Kidney tubule cell (primary cell): ENCODE measurements at regions not wholly inside any gene's neighbourhood (a gene's known extent, or its start where the extent isn't known, plus 50 kb on each side); places are given as distances from the start of the nearest gene placed in this dataset.
A peak's percentile ranks its signal among the peaks of the same experiment; 100 is the strongest.

Experiments used
- DNase-seq: peaks from one replicate; pipeline ENCODE4 v3.0.0-alpha.2; 2018; ENCODE audit warnings: low spot score

GRCh38 chr4:13316354-13316753 is 167.8 kb downstream of the RAB28 start:
- no peak for DNase-seq

DNA sequence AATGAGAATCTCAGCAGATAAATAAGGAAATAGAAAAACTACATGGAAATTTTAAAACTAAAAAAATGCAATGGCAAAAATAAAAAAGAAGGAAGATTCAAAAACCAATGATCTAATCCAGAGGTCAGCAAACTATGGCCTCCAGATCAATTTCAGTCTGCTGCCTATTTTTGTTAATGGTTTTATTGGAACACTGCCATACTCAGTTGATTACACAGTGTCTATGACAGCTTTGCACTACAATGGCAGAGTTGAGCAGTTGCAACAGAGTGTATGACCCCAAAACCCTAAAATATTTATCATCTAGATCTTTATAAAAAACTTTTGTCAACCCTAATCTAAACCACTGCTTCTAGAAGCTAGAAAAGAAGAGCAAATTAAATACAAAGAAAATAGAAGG is 170.3 kb downstream of the RAB28 start:
- no peak for DNase-seq

- no peak for DNase-seq
These were observed 171.9 kb downstream of the RAB28 start for GRCh38 chr4:13312264-13312663.

DNA sequence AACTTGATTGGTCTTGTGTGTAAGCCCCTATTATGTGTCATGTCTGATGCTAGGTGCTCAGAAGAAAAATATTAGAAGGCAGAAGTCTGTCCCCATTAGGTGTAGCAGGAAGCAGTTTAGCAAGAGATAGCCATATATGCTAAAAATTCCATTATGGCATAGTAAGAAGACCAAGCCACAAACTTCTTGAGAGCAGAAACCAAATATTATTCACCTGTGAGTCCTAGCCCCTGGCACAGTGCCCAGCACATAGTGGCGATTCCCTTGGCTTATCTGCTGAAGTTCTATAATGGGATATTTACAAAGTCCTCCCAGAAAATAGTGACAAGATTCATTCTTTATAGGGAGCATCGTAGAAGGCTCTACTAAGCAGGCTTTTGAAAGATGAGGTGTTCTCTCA is 174.4 kb downstream of the RAB28 start:
- DNase-seq = peak; percentile 46

DNA sequence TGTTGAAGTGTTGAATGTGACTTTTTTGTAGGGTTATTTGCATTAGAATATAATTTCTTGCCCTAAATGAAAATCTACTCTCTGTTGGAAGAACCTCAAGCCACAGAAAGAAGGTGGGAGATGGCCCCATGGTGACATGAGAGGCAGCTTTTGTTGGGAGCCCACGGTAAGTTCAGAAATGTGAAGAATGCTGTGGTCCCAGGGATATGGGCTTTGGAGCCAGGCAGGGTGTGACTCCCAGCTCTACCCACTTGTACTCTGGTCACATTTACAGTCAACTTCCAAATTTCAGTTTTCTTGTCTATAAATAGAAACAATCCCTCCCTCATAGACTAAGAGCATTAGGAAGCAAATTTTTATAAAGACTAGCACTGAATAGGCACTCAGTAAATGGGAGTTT is 177.8 kb downstream of the RAB28 start:
- no peak for DNase-seq

- DNase-seq = no peak
These were observed 181.3 kb downstream of the RAB28 start for GRCh38 chr4:13302876-13303275.

GRCh38 chr4:13299343-13299742 is 184.8 kb downstream of the RAB28 start:
- DNase-seq = no peak

DNA sequence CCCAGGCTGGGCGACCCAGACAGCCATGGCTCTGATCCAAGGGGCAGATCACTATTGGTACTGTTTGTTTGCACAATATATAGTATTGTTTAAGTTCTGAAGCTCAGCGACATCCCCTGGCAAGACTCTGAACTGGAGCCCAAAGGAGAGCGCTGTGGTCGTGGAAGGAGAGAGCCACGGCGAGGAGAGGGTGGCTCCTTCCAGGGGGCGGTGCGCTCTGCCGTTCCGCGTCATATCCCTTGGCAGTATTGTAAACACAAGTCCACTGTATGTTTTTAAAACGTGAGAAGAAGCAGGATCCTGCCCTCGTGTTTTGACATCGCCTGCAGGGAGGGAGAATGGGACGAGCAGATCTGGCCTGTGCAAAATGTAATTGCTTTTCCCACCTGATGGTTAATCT is 185.5 kb downstream of the RAB28 start:
- peak; percentile 35 for DNase-seq

DNA sequence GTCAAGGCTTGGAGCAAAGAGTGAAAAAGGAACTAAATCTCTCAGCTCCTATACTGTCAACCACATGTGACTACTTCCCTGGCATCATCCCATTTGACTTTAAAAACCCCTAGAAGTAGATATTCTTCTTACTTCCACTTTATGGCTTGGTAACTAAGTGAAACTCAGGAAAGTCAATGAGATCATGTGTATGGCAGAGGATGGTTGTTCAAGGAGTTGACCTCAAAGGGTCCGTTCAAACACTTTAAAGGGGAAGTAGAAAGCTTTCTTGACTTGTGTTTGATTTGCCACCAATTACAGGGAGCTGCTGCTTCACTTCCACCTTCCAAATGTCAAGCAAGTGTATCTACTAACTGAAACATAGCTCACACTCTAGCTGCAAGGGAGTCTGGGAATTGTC is 187.2 kb downstream of the RAB28 start:
- DNase-seq = no peak

DNA sequence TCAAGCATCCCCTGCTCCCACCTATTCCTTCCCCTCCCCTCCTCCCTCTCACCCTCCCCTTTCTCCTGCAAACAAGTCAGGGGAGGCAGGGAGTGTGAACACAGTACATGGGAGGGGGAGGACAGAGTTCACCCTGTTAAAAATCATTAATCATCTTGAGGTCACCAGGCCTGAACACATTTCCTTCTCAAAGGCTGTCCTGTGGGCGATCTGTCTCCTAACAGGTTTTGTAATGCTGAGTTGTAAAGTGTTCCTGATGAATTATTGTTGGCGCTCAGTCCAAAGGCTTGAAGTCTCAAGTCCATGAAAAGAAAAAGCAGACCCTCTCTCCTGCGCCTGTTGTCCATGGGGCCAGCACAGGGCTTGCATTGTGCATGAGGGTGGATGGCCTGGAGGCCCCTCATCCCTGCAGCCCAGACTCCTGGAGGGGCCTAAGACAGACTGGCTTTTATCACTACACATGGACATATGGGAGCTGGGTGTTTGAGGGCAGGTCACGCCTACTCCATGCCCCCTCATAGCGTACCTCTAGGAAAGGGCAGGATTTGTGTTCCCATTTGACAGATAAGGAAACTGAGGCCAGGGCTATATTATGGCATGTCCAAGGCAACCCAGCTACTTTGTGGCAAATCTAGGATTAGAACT is 189.1 kb downstream of the RAB28 start:
- peak; percentile 30 for DNase-seq

- DNase-seq = no peak
These were observed 191.8 kb downstream of the RAB28 start for GRCh38 chr4:13292372-13292771.

- peak; percentile 64 for DNase-seq
These were observed 194.7 kb downstream of the RAB28 start for GRCh38 chr4:13289391-13289790.

GRCh38 chr4:13285336-13285735 is 198.8 kb downstream of the RAB28 start:
- DNase-seq = no peak

DNA sequence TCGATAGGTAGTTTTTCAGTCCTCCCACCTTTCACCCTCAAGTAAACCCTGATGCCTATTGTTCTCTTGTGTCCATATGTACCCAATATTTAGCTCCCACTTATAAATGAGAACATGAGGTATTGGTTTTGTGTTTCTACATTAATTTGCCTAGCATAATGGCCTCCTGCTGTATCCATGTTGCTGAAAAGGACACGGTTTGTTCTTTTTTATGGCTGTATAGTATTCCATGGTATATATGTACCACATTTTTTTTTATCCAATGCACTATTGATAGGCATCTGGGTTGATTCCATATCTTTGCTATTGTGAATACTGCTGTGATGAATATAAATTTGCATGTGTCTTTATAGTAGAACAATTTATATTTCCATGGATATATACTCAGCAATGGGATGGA is 199.2 kb downstream of the RAB28 start:
- DNase-seq = no peak

GRCh38 chr4:13276357-13276756 is 207.8 kb downstream of the RAB28 start:
- no peak for DNase-seq

DNA sequence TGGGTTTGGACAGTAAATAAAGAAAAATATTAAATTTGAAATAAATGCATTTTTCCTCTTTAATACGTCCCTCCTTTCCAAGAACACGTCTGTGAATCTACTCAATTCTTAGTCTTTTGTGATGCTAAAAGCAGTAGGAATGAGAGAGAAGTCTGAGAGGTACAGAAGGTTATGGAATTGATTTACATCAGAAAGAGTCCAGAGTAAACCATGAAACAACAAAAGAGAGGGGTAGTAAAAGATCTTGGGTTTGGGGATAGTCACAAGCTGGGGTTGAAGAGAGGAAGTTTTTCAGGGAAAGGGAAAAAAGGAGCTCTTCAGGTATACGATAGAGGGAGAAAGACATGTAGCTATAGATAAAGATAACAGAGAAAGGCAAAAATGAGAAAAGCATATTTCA is 215.4 kb downstream of the RAB28 start:
- no peak for DNase-seq

DNA sequence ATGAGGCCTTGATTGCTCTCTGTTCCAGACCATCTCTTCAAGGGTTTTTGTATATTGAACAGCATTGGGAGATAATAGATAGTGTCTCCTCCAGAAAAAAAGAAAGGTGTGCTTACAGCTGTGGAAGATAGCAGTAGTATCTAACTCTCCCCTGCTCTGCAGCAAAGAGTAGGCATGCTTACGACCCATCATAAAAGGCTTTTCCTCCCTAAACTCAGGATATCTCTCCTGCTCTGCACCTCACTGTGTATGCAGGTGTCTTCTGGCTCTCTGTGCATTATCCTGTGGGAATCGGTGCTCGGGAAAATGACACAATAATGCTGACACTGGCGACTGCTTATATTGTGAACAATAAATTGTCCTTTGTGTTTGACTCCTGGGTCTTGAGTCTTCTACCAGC is 216.0 kb downstream of the RAB28 start:
- no peak for DNase-seq

DNA sequence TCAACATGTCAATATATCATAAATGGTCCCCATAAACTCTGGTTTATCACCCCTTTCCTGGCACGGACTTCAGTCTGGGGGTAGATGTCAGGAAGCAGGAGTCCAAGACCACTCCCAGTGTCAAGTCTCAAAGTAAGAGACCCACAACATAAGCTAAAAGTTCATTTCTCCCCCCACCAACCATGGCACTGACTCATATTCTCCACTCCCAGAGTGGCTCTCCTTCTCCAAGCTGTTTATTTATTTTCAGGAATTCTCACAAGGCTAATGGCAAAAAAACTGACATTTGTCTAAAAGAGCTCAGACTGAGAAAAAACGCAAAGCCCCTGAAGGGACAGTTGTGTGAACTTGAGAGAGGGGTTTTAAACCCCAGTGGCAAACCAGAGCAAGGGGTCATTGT is 217.0 kb downstream of the RAB28 start:
- DNase-seq = no peak

GRCh38 chr4:13266687-13267086 is 217.5 kb downstream of the RAB28 start:
- no peak for DNase-seq

GRCh38 chr4:13263967-13264525 is 220.1 kb downstream of the RAB28 start:
- DNase-seq = no peak

DNA sequence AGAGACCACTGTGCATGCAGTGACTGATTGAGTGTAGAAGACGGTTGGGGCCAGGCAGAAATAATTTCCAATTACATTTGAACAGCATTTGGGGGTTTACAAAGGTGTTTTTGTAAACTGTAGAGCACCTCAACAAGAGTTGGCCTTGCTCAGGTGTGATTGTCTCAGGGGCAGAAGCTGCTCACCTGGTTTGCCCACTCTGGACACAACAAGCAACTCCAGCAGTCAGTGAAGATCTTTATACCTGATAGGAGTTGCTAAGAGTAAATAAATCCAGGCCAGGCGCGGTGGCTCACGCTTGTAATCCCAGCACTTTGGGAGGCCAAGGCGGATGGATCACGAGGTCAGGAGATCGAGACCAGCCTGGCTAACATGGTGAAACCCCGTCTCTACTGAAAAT is 221.3 kb downstream of the RAB28 start:
- DNase-seq = no peak

DNA sequence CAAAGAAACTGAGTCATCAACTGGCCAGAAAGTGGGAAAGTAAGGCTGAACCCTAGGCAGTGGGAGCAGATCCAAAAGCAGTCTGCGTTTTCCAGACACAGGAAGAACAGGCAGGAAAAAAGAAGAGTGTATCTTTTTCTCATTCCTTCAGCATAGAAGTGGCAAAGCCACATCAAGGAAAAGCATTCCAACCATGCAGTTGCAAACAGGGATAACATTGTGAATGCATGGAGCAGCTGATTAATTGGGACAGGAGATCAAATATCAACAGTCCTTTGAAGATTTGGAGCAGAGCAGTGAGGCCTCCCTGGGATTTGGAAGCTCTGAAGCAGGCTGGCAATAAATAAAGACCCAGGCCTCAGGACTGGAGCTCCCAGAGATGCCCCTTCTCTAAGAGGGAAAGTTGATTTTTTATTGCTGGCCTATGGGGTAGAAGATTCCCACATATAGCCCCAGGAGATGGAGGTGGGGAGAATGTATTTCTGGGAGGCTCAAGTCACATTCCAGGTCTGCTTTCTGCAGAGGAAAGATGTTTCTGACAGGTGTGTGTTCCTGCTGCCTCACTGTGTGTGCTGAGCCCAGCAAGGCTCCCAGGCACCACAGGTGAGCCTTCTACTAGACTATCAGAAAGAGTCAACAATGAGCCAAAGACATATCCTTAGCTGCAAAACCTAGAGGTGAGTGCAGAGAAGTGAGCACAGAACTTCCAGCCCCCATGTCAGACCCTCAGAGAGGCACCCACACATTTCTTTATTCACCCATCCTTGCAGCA is 222.5 kb downstream of the RAB28 start:
- DNase-seq = no peak

DNA sequence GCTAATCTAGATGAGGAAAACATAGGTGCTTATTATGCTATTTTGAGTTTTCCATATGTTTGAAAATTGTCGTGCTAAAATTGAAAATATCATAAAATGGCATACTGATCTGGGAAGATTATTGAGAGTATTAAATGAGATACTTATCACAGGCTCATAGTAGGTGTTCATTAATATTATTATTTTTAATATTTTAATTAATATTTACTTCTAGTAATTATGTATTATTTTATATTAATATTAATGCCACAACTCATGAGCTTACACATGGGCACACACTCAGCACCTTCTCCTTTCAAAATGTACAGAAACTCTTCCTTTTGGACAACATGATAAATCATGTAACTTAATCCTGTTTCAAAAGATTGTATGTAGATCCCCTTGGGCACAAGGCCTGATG is 223.6 kb downstream of the RAB28 start:
- DNase-seq = no peak

DNA sequence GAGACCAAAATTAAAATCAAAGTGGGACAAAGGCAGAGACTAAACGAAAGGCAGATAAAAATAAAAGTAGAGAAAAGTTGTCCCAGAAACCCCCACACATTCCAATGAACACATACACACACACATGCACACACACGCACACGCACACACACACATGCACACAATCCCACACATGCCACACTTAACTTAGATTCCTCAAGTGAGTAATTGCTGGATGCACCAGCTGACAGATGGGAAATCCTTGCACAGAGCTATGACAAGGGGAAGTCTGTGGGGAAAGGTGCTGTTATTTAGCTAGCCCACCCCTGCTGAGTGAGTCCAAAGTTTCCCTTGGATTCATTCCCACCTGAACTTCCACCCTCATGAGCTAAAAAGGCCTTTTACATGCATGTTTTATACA is 233.9 kb downstream of the RAB28 start:
- no peak for DNase-seq
